ENCODE measurements at regions not wholly inside any gene's neighbourhood (a gene's known extent, or its start where the extent isn't known, plus 50 kb on each side); places are given as distances from the start of the nearest gene placed in this dataset.
"Not testable (repeated sequence)": the region's sequence is repeated elsewhere in the genome, so short reads cannot be mapped to it uniquely, and the experiment has no call there.

GRCh38 chr7:109577265-109577664, 1007.6 kb downstream of the DNAJB9 start:
- Histone ChIP-seq H2AFZ (ENCODE audit: low read length) (no peak overlapping the region), H3K79me2 (ENCODE audit: insufficient read depth, low read length) (no peaks in the 10 kb centered on the region), H3K4me3 (ENCODE audit: low read depth, low read length, poor library complexity, severe bottlenecking) (no peak overlapping the region), H3K27me3 (ENCODE audit: insufficient read depth, low read length) (no peaks in the 10 kb centered on the region), H3K36me3 (ENCODE audit: insufficient read depth, low read length) (no peaks in the 10 kb centered on the region), H3K4me2 (ENCODE audit: low read length) (no peak overlapping the region), H3K9me2 (ENCODE audit: low read depth, low read length) (no peaks in the 10 kb centered on the region), H4K20me1 (ENCODE audit: insufficient read depth, low read length) (no peaks in the 10 kb centered on the region), H3F3A (ENCODE audit: insufficient read depth, low read length) (no peaks in the 10 kb centered on the region), H3K9me3 (ENCODE audit: low read length) (no peaks in the 10 kb centered on the region), H3K27ac (ENCODE audit: low read depth, low read length, poor library complexity, severe bottlenecking) (no peak overlapping the region), H3K4me1 (ENCODE audit: insufficient read depth, low read length, severe bottlenecking) (no peaks in the 10 kb centered on the region), H3K9ac (ENCODE audit: low read length) (no peak overlapping the region)
- TF ChIP-seq CTCF (IDR thresholded peaks at IDR 0.05; ENCODE audit: low read length), result no peak
- no peak for TF ChIP-seq EZH2 (IDR thresholded peaks at IDR 0.05; ENCODE audit: borderline replicate concordance, low read length)

DNA sequence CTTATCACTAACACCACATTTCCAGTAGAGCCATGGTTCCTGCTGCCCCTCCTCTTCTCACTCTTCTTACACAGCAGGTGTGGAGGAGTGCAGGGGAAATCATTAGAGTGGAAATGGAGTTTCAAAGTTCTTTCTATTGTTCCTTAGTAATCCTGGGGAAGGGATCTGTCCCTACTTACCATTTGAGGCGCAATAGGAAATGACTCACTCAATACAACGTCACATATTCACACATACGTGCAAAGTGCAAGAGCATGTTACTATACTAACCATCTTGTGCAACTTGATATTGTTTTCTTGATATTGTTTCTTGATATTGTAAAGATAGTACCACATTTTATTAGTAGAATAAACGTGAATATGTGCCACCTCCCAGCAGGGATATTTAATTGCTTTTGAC, 1010.2 kb downstream of the DNAJB9 start:
- Histone ChIP-seq H3K4me3 (ENCODE audit: low read depth, low read length, poor library complexity, severe bottlenecking) (no peak overlapping the region), H3K36me3 (ENCODE audit: insufficient read depth, low read length) (no peaks in the 10 kb centered on the region), H3F3A (ENCODE audit: insufficient read depth, low read length) (no peaks in the 10 kb centered on the region), H4K20me1 (ENCODE audit: insufficient read depth, low read length) (no peaks in the 10 kb centered on the region), H2AFZ (ENCODE audit: low read length) (no peak overlapping the region), H3K27me3 (ENCODE audit: insufficient read depth, low read length) (no peaks in the 10 kb centered on the region), H3K9ac (ENCODE audit: low read length) (no peak overlapping the region), H3K9me3 (ENCODE audit: low read length) (no peaks in the 10 kb centered on the region), H3K27ac (ENCODE audit: low read depth, low read length, poor library complexity, severe bottlenecking) (no peak overlapping the region), H3K4me1 (ENCODE audit: insufficient read depth, low read length, severe bottlenecking) (no peaks in the 10 kb centered on the region), H3K9me2 (ENCODE audit: low read depth, low read length) (no peaks in the 10 kb centered on the region), H3K4me2 (ENCODE audit: low read length) (no peak overlapping the region), H3K79me2 (ENCODE audit: insufficient read depth, low read length) (no peaks in the 10 kb centered on the region)
- TF ChIP-seq CTCF (IDR thresholded peaks at IDR 0.05; ENCODE audit: low read length) (no peak), EZH2 (IDR thresholded peaks at IDR 0.05; ENCODE audit: borderline replicate concordance, low read length) (no peak)

DNA sequence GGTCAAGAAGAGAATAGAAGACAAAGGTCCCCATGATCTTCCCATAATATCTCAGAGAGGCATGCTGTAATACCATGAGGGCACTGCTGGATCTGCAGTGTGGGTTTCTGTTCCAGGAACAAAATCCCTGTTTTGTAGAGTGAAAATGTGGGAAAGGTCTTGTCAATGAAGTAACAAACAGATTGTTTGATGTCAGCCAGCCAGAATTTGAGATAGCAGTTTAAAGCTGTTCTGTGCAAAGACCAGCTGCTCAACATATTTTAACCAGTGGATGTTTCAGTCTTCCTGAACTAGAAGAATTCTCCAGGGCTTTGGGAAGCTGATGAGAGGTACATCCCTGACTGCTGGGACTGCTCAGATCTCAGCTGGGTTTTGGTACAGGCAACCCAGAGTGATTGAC, 1012.5 kb downstream of the DNAJB9 start:
- Histone ChIP-seq H3K9me3 (ENCODE audit: low read length) (no peaks in the 10 kb centered on the region), H3F3A (ENCODE audit: insufficient read depth, low read length) (no peaks in the 10 kb centered on the region), H3K36me3 (ENCODE audit: insufficient read depth, low read length) (no peaks in the 10 kb centered on the region), H3K9ac (ENCODE audit: low read length) (no peak overlapping the region), H3K27ac (ENCODE audit: low read depth, low read length, poor library complexity, severe bottlenecking) (no peak overlapping the region), H3K4me2 (ENCODE audit: low read length) (no peak overlapping the region), H3K4me1 (ENCODE audit: insufficient read depth, low read length, severe bottlenecking) (no peaks in the 10 kb centered on the region), H3K79me2 (ENCODE audit: insufficient read depth, low read length) (no peaks in the 10 kb centered on the region), H2AFZ (ENCODE audit: low read length) (no peak overlapping the region), H3K9me2 (ENCODE audit: low read depth, low read length) (no peaks in the 10 kb centered on the region), H3K4me3 (ENCODE audit: low read depth, low read length, poor library complexity, severe bottlenecking) (no peak overlapping the region), H3K27me3 (ENCODE audit: insufficient read depth, low read length) (no peaks in the 10 kb centered on the region), H4K20me1 (ENCODE audit: insufficient read depth, low read length) (no peaks in the 10 kb centered on the region)
- TF ChIP-seq EZH2 (IDR thresholded peaks at IDR 0.05; ENCODE audit: borderline replicate concordance, low read length), result no peak
- TF ChIP-seq CTCF (IDR thresholded peaks at IDR 0.05; ENCODE audit: low read length), result no peak

DNA sequence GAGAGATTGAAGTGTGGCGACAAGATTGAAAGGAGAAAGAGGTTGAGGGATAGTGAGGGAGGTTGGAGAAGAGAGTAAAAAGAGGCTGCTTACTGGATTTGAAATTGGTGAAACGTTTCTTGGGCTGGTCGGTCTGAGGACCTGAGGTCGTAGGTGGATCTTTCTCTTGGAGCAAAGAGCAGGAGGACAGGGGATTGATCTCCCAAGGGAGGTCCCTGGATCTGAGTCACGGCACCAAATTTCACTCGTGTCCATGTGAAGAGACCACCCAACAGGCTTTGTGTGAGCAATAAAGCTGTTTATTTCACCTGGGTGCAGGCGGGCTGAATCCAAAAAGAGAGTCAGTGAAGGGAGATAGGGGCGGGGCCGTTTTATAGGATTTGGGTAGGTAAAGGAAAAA, 1027.3 kb downstream of the DNAJB9 start:
- not testable (repeated sequence) for H4K20me1 ChIP-seq (ENCODE audit: insufficient read depth, low read length); H3K27me3 ChIP-seq (ENCODE audit: insufficient read depth, low read length); H3K36me3 ChIP-seq (ENCODE audit: insufficient read depth, low read length); H3K4me2 ChIP-seq (ENCODE audit: low read length); H3K9me3 ChIP-seq (ENCODE audit: low read length); H3K4me3 ChIP-seq (ENCODE audit: low read depth, low read length, poor library complexity, severe bottlenecking); H3F3A ChIP-seq (ENCODE audit: insufficient read depth, low read length); H3K4me1 ChIP-seq (ENCODE audit: insufficient read depth, low read length, severe bottlenecking); H3K9ac ChIP-seq (ENCODE audit: low read length); H3K79me2 ChIP-seq (ENCODE audit: insufficient read depth, low read length); H3K27ac ChIP-seq (ENCODE audit: low read depth, low read length, poor library complexity, severe bottlenecking); H2AFZ ChIP-seq (ENCODE audit: low read length); H3K9me2 ChIP-seq (ENCODE audit: low read depth, low read length)
